OCI-LY1 (cell line): ENCODE measurements at regions not wholly inside any gene's neighbourhood (a gene's known extent, or its start where the extent isn't known, plus 50 kb on each side); places are given as distances from the start of the nearest gene placed in this dataset.

Source experiments
- H2AFZ ChIP-seq: fragments of 200-600 bp; sonication (generic), shearing (Covaris generic); 2 replicates; pipeline ENCODE4 v1.6.0; 2014; ENCODE audit warnings: antibody characterized with exemption, mild to moderate bottlenecking, low read length
- H3F3A ChIP-seq: fragments of 200-600 bp; sonication (generic), shearing (Covaris generic); 2 replicates; pipeline ENCODE4 v1.6.0; 2014; ENCODE audit warnings: mild to moderate bottlenecking, antibody characterized with exemption, low read length, moderate library complexity; ENCODE audit not compliant: insufficient read depth
- H3K27ac ChIP-seq: fragments of 200-600 bp; sonication (generic); 2 replicates; pipeline ENCODE4 v1.5.1; 2014; ENCODE audit warnings: low read length, mixed run types, mild to moderate bottlenecking, low read depth; ENCODE audit not compliant: poor library complexity, severe bottlenecking
- H3K27me3 ChIP-seq: fragments of 200-600 bp; sonication (generic); 2 replicates; pipeline ENCODE4 v1.6.0; 2014; ENCODE audit warnings: antibody characterized with exemption, mild to moderate bottlenecking, low read length, moderate library complexity; ENCODE audit not compliant: insufficient read depth
- H3K36me3 ChIP-seq: fragments of 200-600 bp; sonication (generic); 2 replicates; pipeline ENCODE4 v1.6.1; 2014; ENCODE audit warnings: mild to moderate bottlenecking, antibody characterized with exemption, low read length, moderate library complexity, mixed read lengths; ENCODE audit not compliant: insufficient read depth
- H3K4me1 ChIP-seq: fragments of 200-600 bp; sonication (generic); 2 replicates; pipeline ENCODE4 v1.5.1; 2014; ENCODE audit warnings: mild to moderate bottlenecking, low read length, moderate library complexity; ENCODE audit not compliant: insufficient read depth, severe bottlenecking
- H3K4me2 ChIP-seq: fragments of 200-600 bp; sonication (generic), shearing (Covaris generic); 2 replicates; pipeline ENCODE4 v1.6.1; 2014; ENCODE audit warnings: low read length
- H3K4me3 ChIP-seq: fragments of 200-600 bp; sonication (generic); 2 replicates; pipeline ENCODE4 v1.5.1; 2014; ENCODE audit warnings: low read length, low read depth, mild to moderate bottlenecking, mixed read lengths; ENCODE audit not compliant: poor library complexity, severe bottlenecking
- H3K79me2 ChIP-seq: fragments of 200-600 bp; shearing (Covaris generic); 2 replicates; pipeline ENCODE4 v1.6.1; 2016; ENCODE audit warnings: mixed run types, low read length, mixed read lengths; ENCODE audit not compliant: insufficient read depth
- H3K9ac ChIP-seq: fragments of 200-600 bp; sonication (generic), shearing (Covaris generic); 2 replicates; pipeline ENCODE4 v1.6.1; 2014; ENCODE audit warnings: mild to moderate bottlenecking, low read length, mixed read lengths
- H3K9me2 ChIP-seq: fragments of 200-600 bp; sonication (generic), shearing (Covaris generic); 2 replicates; pipeline ENCODE4 v1.6.1; 2014; ENCODE audit warnings: low read depth, mild to moderate bottlenecking, low read length, mixed read lengths
- H3K9me3 ChIP-seq: fragments of 200-600 bp; shearing (Covaris generic); 2 replicates; pipeline ENCODE4 v1.6.1; 2014; ENCODE audit warnings: low read length, mixed read lengths
- H4K20me1 ChIP-seq: fragments of 200-600 bp; sonication (generic), shearing (Covaris generic); 2 replicates; pipeline ENCODE4 v1.6.0; 2016; ENCODE audit warnings: mild to moderate bottlenecking, low read length; ENCODE audit not compliant: insufficient read depth
- EZH2 ChIP-seq: fragments of 200-600 bp; sonication (generic), shearing (Covaris generic); IDR thresholded peaks from 2 replicates; pipeline ENCODE4 v1.8.0; 2017; ENCODE audit warnings: borderline replicate concordance, mixed run types, mild to moderate bottlenecking, antibody characterized with exemption, low read length, moderate library complexity, mixed read lengths
- TF ChIP-seq, protein P1 (sequence below): fragments of 200-600 bp; sonication (generic), shearing (Covaris generic); IDR thresholded peaks from 2 replicates; pipeline ENCODE4 v1.5.1; 2017; ENCODE audit warnings: mild to moderate bottlenecking, antibody characterized with exemption, low read length, moderate library complexity, mixed read lengths

DNA sequence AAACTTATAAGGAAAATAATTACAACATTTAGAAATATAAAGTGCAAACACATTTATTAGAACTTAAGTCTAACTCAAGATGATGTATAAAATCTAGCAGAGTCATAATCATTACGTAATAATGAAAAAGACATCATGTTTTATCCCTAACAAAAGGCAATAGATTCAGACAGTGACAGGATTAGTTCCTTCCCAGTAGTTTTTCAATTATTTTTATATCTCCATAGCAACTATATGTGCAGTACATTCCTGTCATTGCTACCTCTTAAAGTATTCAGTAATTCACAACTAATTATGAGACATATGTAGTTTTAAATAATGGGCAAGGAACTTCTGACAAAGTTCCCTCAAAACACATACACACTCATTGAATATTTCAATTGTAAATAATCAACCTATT, 687.9 kb downstream of the CCDC85A start:
- no peak overlapping the region for H3K9ac ChIP-seq
- no peak overlapping the region for H3K27ac ChIP-seq
- H3K36me3 ChIP-seq = no peaks in the 10 kb centered on the region
- H3K4me2 ChIP-seq = no peak overlapping the region
- H3K4me1 ChIP-seq = no peaks in the 10 kb centered on the region
- H3K9me2 ChIP-seq = no peaks in the 10 kb centered on the region
- H4K20me1 ChIP-seq = no peaks in the 10 kb centered on the region
- H3F3A ChIP-seq = no peaks in the 10 kb centered on the region
- H3K27me3 ChIP-seq = no peaks in the 10 kb centered on the region
- no peaks in the 10 kb centered on the region for H3K9me3 ChIP-seq
- H3K79me2 ChIP-seq = no peaks in the 10 kb centered on the region
- no peak overlapping the region for H2AFZ ChIP-seq
- TF ChIP-seq EZH2 = no peak
- TF ChIP-seq, protein P1, sequence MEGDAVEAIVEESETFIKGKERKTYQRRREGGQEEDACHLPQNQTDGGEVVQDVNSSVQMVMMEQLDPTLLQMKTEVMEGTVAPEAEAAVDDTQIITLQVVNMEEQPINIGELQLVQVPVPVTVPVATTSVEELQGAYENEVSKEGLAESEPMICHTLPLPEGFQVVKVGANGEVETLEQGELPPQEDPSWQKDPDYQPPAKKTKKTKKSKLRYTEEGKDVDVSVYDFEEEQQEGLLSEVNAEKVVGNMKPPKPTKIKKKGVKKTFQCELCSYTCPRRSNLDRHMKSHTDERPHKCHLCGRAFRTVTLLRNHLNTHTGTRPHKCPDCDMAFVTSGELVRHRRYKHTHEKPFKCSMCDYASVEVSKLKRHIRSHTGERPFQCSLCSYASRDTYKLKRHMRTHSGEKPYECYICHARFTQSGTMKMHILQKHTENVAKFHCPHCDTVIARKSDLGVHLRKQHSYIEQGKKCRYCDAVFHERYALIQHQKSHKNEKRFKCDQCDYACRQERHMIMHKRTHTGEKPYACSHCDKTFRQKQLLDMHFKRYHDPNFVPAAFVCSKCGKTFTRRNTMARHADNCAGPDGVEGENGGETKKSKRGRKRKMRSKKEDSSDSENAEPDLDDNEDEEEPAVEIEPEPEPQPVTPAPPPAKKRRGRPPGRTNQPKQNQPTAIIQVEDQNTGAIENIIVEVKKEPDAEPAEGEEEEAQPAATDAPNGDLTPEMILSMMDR = no peak
- H3K4me3 ChIP-seq = no peak overlapping the region

DNA sequence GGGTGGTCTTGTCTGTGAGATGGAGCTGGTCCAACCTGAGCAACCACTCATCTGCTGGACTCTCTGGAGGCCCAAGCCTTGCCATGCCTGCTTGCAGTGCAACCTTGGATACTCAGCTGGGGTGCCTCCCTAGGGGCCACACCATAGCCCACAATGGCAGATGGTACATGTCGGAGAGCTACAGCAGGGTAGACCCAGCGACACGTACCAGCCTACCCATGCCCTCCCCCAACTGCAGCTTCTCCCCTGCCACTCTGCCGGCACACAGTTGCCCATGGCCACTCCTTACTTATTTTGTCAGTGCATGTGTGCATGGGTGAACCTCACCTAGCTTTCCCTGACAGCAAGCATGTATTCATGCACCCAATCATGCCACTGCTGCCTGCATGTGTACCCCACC, 690.9 kb downstream of the CCDC85A start:
- Histone ChIP-seq H3K9ac (no peak overlapping the region), H3K27ac (no peak overlapping the region), H3K4me2 (no peak overlapping the region), H2AFZ (no peak overlapping the region), H3K9me3 (no peaks in the 10 kb centered on the region), H3K27me3 (no peaks in the 10 kb centered on the region), H3K36me3 (no peaks in the 10 kb centered on the region), H3K4me3 (no peak overlapping the region), H3K9me2 (no peaks in the 10 kb centered on the region), H3K79me2 (no peaks in the 10 kb centered on the region), H4K20me1 (no peaks in the 10 kb centered on the region), H3K4me1 (no peaks in the 10 kb centered on the region), H3F3A (no peaks in the 10 kb centered on the region)
- no peak for TF ChIP-seq EZH2
- TF ChIP-seq, protein P1 = no peak

DNA sequence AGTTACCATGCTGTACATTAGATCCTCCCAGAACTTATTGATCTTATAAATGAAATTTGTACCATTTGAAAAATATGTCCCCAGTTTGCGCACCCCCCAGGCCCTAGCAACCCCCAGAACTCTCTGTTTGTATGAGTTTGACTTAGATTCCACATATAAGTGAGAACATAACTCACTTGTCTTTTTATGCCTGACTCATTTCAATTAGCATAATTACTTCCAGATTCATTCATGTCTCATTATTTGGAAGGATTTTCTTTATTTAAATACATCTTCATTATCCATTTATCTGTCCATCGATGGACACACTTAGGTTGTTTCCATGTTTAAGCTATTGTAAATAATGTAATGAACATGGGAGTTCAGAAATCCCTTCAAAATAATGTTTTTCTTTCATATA, 705.9 kb downstream of the CCDC85A start:
- Histone ChIP-seq H3K9me3 (no peaks in the 10 kb centered on the region), H3K79me2 (no peaks in the 10 kb centered on the region), H3K4me1 (no peaks in the 10 kb centered on the region), H3F3A (no peaks in the 10 kb centered on the region), H3K27ac (no peak overlapping the region), H3K27me3 (no peaks in the 10 kb centered on the region), H4K20me1 (no peaks in the 10 kb centered on the region), H3K4me2 (no peak overlapping the region), H3K4me3 (no peak overlapping the region), H3K36me3 (no peaks in the 10 kb centered on the region), H3K9me2 (no peaks in the 10 kb centered on the region), H3K9ac (no peak overlapping the region), H2AFZ (no peak overlapping the region)
- no peak for TF ChIP-seq EZH2
- TF ChIP-seq, protein P1 = no peak
